Stimulated activated CD4-positive, alpha-beta T cell treated with anti-CD3 and anti-CD28 coated beads, Interleukin-12 subunit alpha, Interleukin-12 subunit beta, amount 100 ng/mL, for 48 hours (primary cell): ENCODE measurements at regions not wholly inside any gene's neighbourhood (a gene's known extent, or its start where the extent isn't known, plus 50 kb on each side); places are given as distances from the start of the nearest gene placed in this dataset.
A peak's percentile ranks its signal among the peaks of the same experiment; 100 is the strongest.
"Not testable (repeated sequence)": the region's sequence is repeated elsewhere in the genome, so short reads cannot be mapped to it uniquely, and the experiment has no call there.

Experiments
- DNase-seq, 3 donors: peaks; one replicate each; pipeline ENCODE4 v3.0.0-alpha.2; 2020; ENCODE audit warnings: low read depth in 2 of 3, low spot score in 1 of 3

GRCh38 chr12:58414398-58414871 lies 473.1 kb downstream of the ATP23 start:
- no peak for DNase-seq

GRCh38 chr12:58415716-58416115 lies 474.3 kb downstream of the ATP23 start:
- DNase-seq: no peak

GRCh38 chr12:58416236-58416635 lies 474.9 kb downstream of the ATP23 start:
- no peak for DNase-seq

GRCh38 chr12:58419196-58419760 lies 477.9 kb downstream of the ATP23 start:
- no peak for DNase-seq

- no peak for DNase-seq
These were observed 478.5 kb downstream of the ATP23 start for GRCh38 chr12:58419905-58420304.

- DNase-seq: no peak
These were observed 479.1 kb downstream of the ATP23 start for GRCh38 chr12:58420503-58420902.

GRCh38 chr12:58421990-58422389 lies 480.6 kb downstream of the ATP23 start:
- no peak for DNase-seq

- DNase-seq: no peak
These were observed 483.5 kb downstream of the ATP23 start for GRCh38 chr12:58424735-58425392.

GRCh38 chr12:58425481-58426392 lies 484.4 kb downstream of the ATP23 start:
- DNase-seq: peak in 1 of 3 donors; percentile 10

GRCh38 chr12:58426437-58426836 lies 485.1 kb downstream of the ATP23 start:
- not testable (repeated sequence) for DNase-seq

- no peak for DNase-seq
These were observed 486.3 kb downstream of the LRIG3 start for GRCh38 chr12:58433959-58434358.

- DNase-seq: no peak
These were observed 485.6 kb downstream of the LRIG3 start for GRCh38 chr12:58434726-58435125.

GRCh38 chr12:58435647-58436046 lies 484.7 kb downstream of the LRIG3 start:
- DNase-seq: no peak

GRCh38 chr12:58441483-58441882 lies 478.8 kb downstream of the LRIG3 start:
- DNase-seq: no peak

GRCh38 chr12:58443273-58443980 lies 476.9 kb downstream of the LRIG3 start:
- DNase-seq: no peak

GRCh38 chr12:58443981-58444371 lies 476.3 kb downstream of the LRIG3 start:
- no peak for DNase-seq

- DNase-seq: no peak
These were observed 469.3 kb downstream of the LRIG3 start for GRCh38 chr12:58450868-58451482.

GRCh38 chr12:58452546-58452945 lies 467.8 kb downstream of the LRIG3 start:
- no peak for DNase-seq

- no peak for DNase-seq
These were observed 467.0 kb downstream of the LRIG3 start for GRCh38 chr12:58453306-58453705.

- DNase-seq: no peak
These were observed 465.2 kb downstream of the LRIG3 start for GRCh38 chr12:58455136-58455535.

GRCh38 chr12:58458102-58458501 lies 462.2 kb downstream of the LRIG3 start:
- DNase-seq: no peak
